Effector CD8-positive, alpha-beta T cell (primary cell): ENCODE measurements at regions not wholly inside any gene's neighbourhood (a gene's known extent, or its start where the extent isn't known, plus 50 kb on each side); places are given as distances from the start of the nearest gene placed in this dataset.
"Not testable (repeated sequence)": the region's sequence is repeated elsewhere in the genome, so short reads cannot be mapped to it uniquely, and the experiment has no call there.

Experiments
- DNase-seq: peaks from one replicate; lab custom pipeline; 2025; lab: John Stamatoyannopoulos, UW

- DNase-seq = no peak
Observed at GRCh38 chr2:83386549-83386948, 1072.5 kb downstream of the SUCLG1 start.

GRCh38 chr2:83378921-83379320, 1080.2 kb downstream of the SUCLG1 start:
- no peak for DNase-seq

DNA sequence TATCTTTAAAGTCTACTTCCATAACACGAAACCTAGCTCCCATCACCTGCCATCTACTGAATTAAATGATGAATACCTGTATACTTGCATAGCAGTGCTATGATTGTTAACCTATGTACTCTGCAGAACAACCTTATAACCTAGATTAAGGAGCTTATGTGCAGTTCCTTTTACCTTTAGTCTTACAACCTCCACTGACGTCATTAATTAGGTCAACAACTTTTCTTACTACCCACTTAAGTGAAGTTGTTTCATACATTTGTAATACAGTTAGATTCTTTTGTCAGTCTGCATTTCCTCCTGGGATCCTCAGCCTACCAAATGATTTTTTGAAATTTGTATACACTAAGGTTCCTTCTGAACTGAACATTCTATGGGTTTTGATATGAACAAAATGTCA, 1082.3 kb downstream of the SUCLG1 start:
- DNase-seq = no peak

GRCh38 chr2:83370419-83370762, 1088.7 kb downstream of the SUCLG1 start:
- no peak for DNase-seq

DNA sequence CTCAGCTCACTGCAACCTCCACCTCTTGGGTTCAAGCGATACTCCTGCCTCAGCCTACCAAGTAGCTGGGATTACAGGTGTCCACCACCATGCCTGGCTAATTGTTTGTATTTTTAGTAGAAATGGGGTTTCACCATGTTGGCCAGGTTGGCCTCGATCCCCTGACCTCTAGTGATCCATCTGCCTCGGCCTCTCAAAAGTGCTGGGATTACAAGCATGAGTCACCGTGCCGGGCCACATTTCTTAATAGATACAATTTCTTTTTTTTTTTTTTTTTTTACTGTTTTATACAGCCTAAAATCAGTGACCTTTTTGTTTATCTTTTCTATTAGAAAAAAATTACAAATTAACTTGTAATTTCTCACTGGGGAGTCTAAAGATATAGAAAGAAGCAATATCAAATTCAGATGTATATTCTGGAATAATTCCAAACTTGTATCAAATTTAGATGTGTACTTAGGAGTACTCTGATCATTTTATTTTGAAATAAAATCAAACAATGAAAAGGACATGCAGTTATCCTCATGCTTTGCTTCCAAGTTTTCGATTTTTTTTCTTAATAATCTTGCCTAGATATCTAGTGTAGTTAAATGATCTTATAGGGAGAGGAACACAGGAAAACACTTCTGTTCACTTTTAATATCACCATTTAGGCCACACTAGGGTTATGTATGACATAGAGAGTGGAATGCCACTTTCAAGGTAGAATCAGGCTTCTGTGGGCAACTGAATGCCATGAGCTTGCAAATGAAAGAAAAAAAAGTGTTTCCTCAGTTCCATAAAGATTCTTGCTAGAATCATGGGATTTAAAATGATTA, 1089.3 kb downstream of the SUCLG1 start:
- no peak for DNase-seq

DNA sequence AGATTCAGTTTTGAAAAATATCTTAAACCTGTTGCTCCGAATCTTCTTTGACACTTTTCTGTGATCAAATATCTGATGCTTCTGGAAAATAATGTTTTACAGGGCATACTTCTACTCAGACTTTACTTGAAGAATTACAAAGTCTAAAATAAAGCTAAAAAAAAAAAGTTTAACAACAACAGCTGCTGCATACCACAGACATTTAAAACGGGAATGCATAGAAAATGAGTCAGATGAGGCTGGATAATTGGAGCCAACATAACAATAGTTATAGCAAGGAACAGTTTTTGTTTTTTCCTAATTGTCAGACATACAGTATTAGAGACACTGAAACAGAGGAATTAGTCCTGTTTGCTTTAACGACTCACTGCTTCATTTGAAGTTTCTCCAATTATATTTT, 1090.2 kb downstream of the SUCLG1 start:
- DNase-seq = no peak

GRCh38 chr2:83368461-83368860, 1090.6 kb downstream of the SUCLG1 start:
- DNase-seq = no peak

DNA sequence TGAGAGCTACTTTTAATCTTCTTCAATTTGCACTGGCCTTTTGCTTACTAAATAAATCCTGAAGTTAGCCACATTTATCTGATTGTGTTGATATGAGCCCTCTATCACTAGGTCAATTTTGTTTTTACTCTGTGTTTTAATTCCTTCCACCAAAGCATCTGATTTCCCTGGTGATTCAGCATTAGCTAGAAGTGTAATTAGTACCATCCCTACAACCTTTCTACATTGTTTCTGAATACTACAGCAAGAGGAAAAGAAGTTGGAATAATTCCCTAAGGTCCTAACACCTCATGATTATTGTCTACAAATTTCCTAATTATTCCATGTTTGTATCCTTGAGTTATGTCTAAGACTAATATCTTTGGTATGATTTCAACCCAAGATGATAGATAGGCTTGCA, 1093.6 kb downstream of the SUCLG1 start:
- no peak for DNase-seq

DNA sequence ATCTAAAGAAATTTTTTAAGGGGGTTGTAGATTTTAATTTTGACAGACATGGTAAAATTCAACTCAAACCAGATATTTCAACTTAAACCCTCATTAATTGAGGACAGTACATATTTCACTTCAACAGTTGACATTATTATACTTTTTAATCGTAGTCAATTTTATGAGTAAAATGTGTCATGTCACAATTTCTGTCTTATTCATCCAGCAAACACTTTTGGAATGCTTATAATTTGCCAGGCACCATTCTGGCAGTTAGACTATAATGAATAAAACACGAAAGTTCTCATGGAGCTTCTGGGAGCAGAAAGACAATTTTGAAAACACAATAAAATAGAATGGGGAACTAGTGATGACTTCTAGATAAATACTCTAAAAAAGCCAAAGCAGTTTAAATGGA, 1094.8 kb downstream of the SUCLG1 start:
- no peak for DNase-seq

DNA sequence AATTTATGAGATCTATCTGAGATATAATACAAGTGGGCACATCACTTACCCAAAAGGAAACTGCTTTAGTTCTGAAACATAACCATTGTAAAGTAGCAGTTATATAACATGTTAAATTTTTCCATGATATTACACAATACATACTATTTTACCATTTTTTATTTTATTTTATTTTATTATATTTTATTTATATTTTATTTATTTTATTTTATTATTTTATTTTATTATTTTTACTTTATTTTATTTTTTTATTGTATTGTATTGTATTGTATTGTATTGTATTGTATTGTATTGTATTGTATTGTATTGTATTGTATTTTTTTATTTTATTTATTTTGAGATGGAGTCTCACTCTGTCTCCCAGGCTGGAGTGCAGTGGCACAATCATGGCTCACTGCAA, 1095.9 kb downstream of the SUCLG1 start:
- DNase-seq = not testable (repeated sequence)

DNA sequence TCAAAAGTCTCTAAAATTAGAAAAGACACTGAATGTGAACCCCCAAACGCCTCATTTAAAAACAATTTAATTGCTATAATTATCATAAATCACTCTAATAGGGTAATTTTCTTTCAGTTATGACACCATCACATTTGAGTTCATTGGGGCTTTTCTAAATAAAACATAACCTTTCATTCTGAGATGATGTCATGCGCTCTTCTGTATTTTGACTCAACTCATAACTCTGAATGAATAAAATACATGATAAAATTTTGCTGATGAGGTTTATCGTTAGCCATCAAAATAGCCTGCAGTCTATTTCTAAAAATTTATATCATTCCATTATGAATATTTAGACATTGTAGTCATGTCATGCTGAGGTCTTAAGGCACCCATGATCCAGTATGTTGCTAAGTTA, 1099.7 kb downstream of the SUCLG1 start:
- DNase-seq = no peak

GRCh38 chr2:83342860-83343329, 1116.2 kb downstream of the SUCLG1 start:
- no peak for DNase-seq

- DNase-seq = no peak
Observed at GRCh38 chr2:83340424-83340823, 1118.7 kb downstream of the SUCLG1 start.

- not testable (repeated sequence) for DNase-seq
Observed at GRCh38 chr2:83339942-83340341, 1119.1 kb downstream of the SUCLG1 start.

- DNase-seq = no peak
Observed at GRCh38 chr2:83331810-83332209, 1127.3 kb downstream of the SUCLG1 start.

GRCh38 chr2:83323038-83323437, 1136.0 kb downstream of the SUCLG1 start:
- DNase-seq = no peak

DNA sequence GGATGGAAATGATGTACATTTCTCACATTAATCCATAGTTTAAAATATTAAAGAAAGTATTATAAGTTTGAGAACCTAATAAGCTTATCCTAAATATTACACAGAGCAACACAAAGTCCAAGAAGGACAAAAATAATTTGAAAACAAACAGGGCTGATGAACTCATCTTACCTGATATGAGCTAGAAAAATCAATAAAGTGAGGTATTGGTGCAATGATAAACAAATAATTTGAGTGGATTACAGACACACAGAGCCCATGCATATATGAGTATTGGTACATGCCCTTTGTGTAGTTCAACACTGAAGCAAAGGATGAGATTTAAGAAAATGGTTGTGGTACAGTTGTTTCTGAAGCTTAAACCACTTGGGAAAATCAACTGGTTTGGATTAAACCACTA, 1139.0 kb downstream of the SUCLG1 start:
- DNase-seq = no peak

DNA sequence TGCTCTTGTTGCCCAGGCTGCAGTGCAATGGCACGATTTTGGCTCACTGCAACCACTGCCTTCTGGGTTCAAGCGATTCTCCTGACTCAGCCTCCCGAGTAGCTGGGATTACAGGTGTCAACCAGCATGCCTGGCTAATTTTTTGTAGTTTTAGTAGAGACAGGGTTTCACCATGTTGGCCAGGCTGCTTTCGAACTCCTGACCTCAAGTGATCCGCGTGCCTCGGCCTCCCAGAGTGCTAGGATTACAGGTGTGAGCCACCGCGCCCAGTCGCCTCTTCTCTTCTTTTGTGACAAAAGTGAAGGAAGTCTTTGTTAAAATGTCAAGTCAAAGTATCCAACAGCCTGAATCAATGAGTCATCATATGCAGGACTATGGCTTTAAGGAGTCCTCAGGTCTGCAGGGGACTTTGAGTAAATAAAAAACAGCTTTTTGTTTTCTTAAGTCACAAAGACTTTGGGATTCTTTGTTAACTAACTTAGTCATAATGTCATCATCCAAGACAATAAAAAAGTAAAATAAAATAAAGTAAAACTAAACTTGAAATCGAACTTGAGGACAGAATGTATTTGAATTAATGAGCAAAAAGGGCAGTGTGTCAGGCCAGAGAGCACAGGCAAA, 1153.2 kb downstream of the SUCLG1 start:
- DNase-seq = no peak

GRCh38 chr2:83291083-83291482, 1168.0 kb downstream of the SUCLG1 start:
- no peak for DNase-seq

DNA sequence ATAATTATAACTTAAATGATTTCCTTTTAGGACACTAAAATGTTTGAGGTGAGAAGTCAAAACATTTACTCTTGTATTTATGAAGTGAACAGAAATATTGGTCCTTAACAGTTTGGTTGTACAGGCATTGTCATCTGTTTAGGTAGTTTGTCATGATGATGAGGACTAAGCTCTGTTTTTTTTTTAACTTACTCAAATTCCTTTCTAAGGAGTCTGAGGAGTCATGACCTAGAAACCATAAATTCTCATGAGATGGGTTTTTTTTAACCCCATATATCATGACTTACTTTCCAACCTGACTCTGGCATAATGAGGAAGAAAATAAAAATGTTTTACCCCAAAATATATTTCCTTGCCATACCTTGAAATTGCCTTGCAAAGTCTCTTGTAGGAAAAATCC, 1176.2 kb downstream of the SUCLG1 start:
- DNase-seq = no peak

DNA sequence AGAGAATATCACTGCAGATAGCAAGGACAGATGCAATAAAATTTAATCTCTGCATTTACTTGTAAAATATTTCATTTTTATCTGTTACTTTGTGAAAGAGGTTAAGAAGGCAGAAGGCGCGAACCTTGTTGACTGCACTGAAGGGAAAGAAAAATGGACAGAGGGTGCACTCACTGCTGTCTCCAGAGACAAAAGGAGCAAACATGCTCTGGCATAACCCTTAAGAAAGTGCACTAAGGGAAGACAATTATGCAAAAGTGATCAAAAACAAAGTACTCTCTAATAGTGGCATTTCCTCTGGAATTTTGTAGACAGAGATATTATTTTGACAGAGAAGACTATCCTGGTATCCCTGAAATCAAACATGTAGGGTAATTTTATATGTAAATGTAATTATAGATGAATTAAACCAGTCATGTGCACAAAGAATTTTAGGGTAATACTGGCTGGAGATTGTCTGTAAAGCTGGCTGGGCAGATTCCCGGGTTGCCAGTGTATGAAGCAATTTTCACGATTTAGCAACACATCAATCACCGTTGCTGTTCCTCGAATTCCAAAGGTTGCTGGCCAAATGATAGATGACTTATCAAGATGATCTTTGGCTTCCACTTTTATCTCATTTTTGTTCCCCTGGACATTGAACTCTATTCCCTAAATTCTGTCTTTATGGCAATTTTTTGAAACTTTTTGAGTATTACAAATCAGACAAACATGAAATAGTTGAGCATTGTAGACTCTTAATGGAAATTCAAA, 1176.9 kb downstream of the SUCLG1 start:
- DNase-seq = no peak

DNA sequence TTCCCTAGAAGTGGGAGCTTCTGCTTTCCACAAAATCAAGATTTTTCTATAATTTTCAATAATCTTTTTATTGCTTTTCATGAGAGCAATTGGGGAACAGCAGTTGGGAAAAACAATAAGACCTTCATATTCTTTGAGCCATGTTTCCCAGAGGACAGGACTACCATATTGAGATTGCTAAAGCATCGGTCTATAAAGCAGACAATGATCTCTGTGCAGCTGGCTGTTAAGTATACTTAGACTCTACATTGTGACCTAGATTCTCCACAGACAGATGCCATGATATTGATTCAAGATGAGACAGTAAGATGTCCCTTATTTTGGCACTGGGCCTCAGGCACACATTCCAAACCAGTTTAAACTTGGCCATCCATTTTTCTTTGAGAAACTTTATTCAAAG, 1178.7 kb downstream of the SUCLG1 start:
- no peak for DNase-seq

DNA sequence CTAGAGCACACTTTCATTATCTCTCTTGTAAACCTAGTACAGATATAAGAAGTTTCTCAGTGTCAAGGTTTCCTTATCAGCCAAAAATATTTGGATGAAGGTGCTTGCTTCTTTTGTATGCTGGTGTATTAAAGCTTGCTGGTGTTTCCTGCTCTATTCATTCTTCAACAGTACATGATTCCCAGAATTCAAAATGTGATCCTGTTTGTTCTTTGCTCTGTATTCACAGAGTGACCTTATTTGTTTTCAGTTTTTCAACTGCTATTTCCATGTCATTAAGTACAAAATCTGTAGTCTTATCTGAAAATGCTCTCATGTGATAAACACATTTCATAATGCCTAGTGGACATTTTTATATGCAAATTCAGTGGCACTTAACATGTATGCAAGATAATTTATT, 1185.8 kb downstream of the SUCLG1 start:
- no peak for DNase-seq
